Gastrocnemius medialis (tissue), 4 donors: ENCODE measurements at regions not wholly inside any gene's neighbourhood (a gene's known extent, or its start where the extent isn't known, plus 50 kb on each side); places are given as distances from the start of the nearest gene placed in this dataset.

Source experiments
- ATAC-seq, 2 donors: fragments of 150-250 bp; one replicate each; pipeline ENCODE4 v1.9.1; 2016
- DNase-seq, 2 donors: peaks; one replicate each; pipeline ENCODE4 v3.0.0-alpha.2; 2019
- H3K27ac ChIP-seq, 4 donors: fragments of 200-600 bp; sonication (generic); 1 replicate in 1 of 4; 2 replicates in 3 of 4; pipeline ENCODE4 v1.5.1; 2016 to 2018; ENCODE audit warnings: mild to moderate bottlenecking in 2 of 4, moderate library complexity in 1 of 4
- H3K27me3 ChIP-seq, 3 donors: fragments of 200-600 bp; sonication (generic) in 2 of 3; 1 replicate in 1 of 3; 2 replicates in 2 of 3; pipeline versions ENCODE4 v1.5.1 to v1.6.0; 2016 to 2019; ENCODE audit warnings: mild to moderate bottlenecking in 1 of 3, moderate library complexity in 1 of 3
- H3K36me3 ChIP-seq, 2 donors: fragments of 200-600 bp; sonication (generic) in 1 of 2; one replicate each; pipeline ENCODE4 v1.5.1; 2017 to 2018
- H3K4me1 ChIP-seq, 2 donors: fragments of 200-600 bp; sonication (generic) in 1 of 2; one replicate each; pipeline ENCODE4 v1.5.1; 2016 to 2017; ENCODE audit warnings: mild to moderate bottlenecking in 2 of 2
- H3K4me3 ChIP-seq, 4 donors: fragments of 200-600 bp; sonication (generic) in 3 of 4; 1 replicate in 1 of 4; 2 replicates in 3 of 4; pipeline ENCODE4 v1.5.1; 2016 to 2019; ENCODE audit warnings: mild to moderate bottlenecking in 2 of 4
- H3K9me3 ChIP-seq, 3 donors: fragments of 200-600 bp; sonication (generic) in 2 of 3; 1 replicate in 1 of 3; 2 replicates in 2 of 3; pipeline ENCODE4 v1.5.1; 2016 to 2019
- CTCF ChIP-seq, 5 experiments: fragments of 450-650 bp in 3 of 5; fragments of 200-600 bp in 2 of 5; sonication (generic) in 2 of 5; IDR thresholded peaks in 4 of 5; conservative IDR thresholded peaks in 1 of 5; 1 replicate in 4 of 5; 2 replicates in 1 of 5; pipeline ENCODE4 v1.5.1; 2016 to 2019; ENCODE audit warnings: antibody characterized with exemption in 5 of 5, mild to moderate bottlenecking in 3 of 5, moderate library complexity in 3 of 5
- POLR2A ChIP-seq, 2 donors: fragments of 450-650 bp; IDR thresholded peaks; one replicate each; pipeline ENCODE4 v1.6.1; 2017; ENCODE audit warnings: antibody characterized with exemption in 2 of 2, mild to moderate bottlenecking in 2 of 2, moderate library complexity in 2 of 2
- in situ Hi-C, 4 donors: fragments of 200-750 bp; cut with MboI; loops; one replicate each; pipeline versions ENCODE4 v1.15.0 to v1.8.0; 2017; ENCODE audit warnings: low sequenced_read_pairs in 4 of 4
- intact Hi-C: fragments of 100-400 bp; cut with DNase I; formaldehyde crosslinking; loops from one replicate; pipeline ENCODE4 v1.15.1; 2023; ENCODE audit warnings: low total_unique reads

GRCh38 chr1:170461762-170462384 is 70.1 kb upstream of the GORAB start:
- Histone ChIP-seq H3K36me3 (no peaks in the 10 kb centered on the region), H3K27me3 (no peaks in the 10 kb centered on the region), H3K27ac (no peak overlapping the region), H3K9me3 (no peaks in the 10 kb centered on the region), H3K4me3 (no peak overlapping the region), H3K4me1 (no peaks in the 10 kb centered on the region)
- DNase-seq (peak in 1 of 2 donors; percentile 11), ATAC-seq (no peak)
- in situ Hi-C loops, result no loop called here
- TF ChIP-seq POLR2A (IDR thresholded peaks at IDR 0.05) (no peak), CTCF (IDR thresholded peaks at IDR 0.05 in 4 of 5, conservative IDR thresholded peaks at IDR 0.05 in 1 of 5) (no peak)
- intact Hi-C loops, result no loop called here

- Histone ChIP-seq H3K9me3 (no peaks in the 10 kb centered on the region), H3K4me3 (no peak overlapping the region), H3K36me3 (no peaks in the 10 kb centered on the region), H3K4me1 (no peaks in the 10 kb centered on the region), H3K27me3 (no peaks in the 10 kb centered on the region), H3K27ac (no peak overlapping the region)
- in situ Hi-C loops (no loop called here), intact Hi-C loops (no loop called here)
- DNase-seq (no peak), ATAC-seq (no peak)
- TF ChIP-seq CTCF (IDR thresholded peaks at IDR 0.05 in 4 of 5, conservative IDR thresholded peaks at IDR 0.05 in 1 of 5), result no peak
- no peak for TF ChIP-seq POLR2A (IDR thresholded peaks at IDR 0.05)
These were observed 61.8 kb upstream of the GORAB start for GRCh38 chr1:170470121-170470520.

- H3K27ac ChIP-seq, result no peak overlapping the region
- no peak for TF ChIP-seq POLR2A (IDR thresholded peaks at IDR 0.05)
- no peak for TF ChIP-seq CTCF (IDR thresholded peaks at IDR 0.05 in 4 of 5, conservative IDR thresholded peaks at IDR 0.05 in 1 of 5)
- no peaks in the 10 kb centered on the region for H3K36me3 ChIP-seq
- intact Hi-C loops, result no loop called here
- no peaks in the 10 kb centered on the region for H3K4me1 ChIP-seq
- H3K27me3 ChIP-seq, result no peaks in the 10 kb centered on the region
- H3K9me3 ChIP-seq, result no peaks in the 10 kb centered on the region
- H3K4me3 ChIP-seq, result no peak overlapping the region
- ATAC-seq, result no peak
- DNase-seq, result no peak
- in situ Hi-C loops, result no loop called here
These were observed 60.4 kb upstream of the GORAB start for GRCh38 chr1:170471398-170472053.

- intact Hi-C loops, result no loop called here
- H3K27ac ChIP-seq, result no peak overlapping the region
- no peaks in the 10 kb centered on the region for H3K9me3 ChIP-seq
- H3K4me3 ChIP-seq, result no peak overlapping the region
- H3K4me1 ChIP-seq, result no peaks in the 10 kb centered on the region
- no peak for ATAC-seq
- DNase-seq, result no peak
- in situ Hi-C loops, result no loop called here
- H3K36me3 ChIP-seq, result no peaks in the 10 kb centered on the region
- H3K27me3 ChIP-seq, result no peaks in the 10 kb centered on the region
- TF ChIP-seq POLR2A (IDR thresholded peaks at IDR 0.05) (no peak), CTCF (IDR thresholded peaks at IDR 0.05 in 4 of 5, conservative IDR thresholded peaks at IDR 0.05 in 1 of 5) (no peak)
These were observed 51.0 kb upstream of the GORAB start for GRCh38 chr1:170481000-170481399.
